SK-N-MC (cell line): ENCODE measurements at regions not wholly inside any gene's neighbourhood (a gene's known extent, or its start where the extent isn't known, plus 50 kb on each side); places are given as distances from the start of the nearest gene placed in this dataset.

Source experiments
- DNase-seq: peaks from one replicate; pipeline ENCODE4 v3.0.0-alpha.2; 2011; ENCODE audit warnings: low read depth, low spot score
- H3K27ac ChIP-seq: fragments of 200-600 bp; sonication (generic); 2 replicates; pipeline ENCODE4 v1.5.1; 2016; ENCODE audit warnings: mixed run types
- H3K36me3 ChIP-seq: fragments of 200-600 bp; sonication (generic); 2 replicates; pipeline ENCODE4 v1.6.1; 2017; ENCODE audit warnings: antibody characterized with exemption, low read length, mixed read lengths; ENCODE audit not compliant: insufficient read depth
- H3K4me3 ChIP-seq: fragments of 200-600 bp; sonication (generic); 2 replicates; pipeline ENCODE4 v1.5.1; 2016
- H3K9ac ChIP-seq: fragments of 200-600 bp; sonication (generic); 2 replicates; pipeline ENCODE4 v1.8.0; 2017; ENCODE audit warnings: mixed run types, mixed read lengths; ENCODE audit not compliant: insufficient read length
- H3K9me3 ChIP-seq: fragments of 200-600 bp; sonication (generic); 2 replicates; pipeline ENCODE4 v1.6.1; 2017; ENCODE audit warnings: low read depth, mild to moderate bottlenecking, antibody characterized with exemption, low read length, moderate library complexity, mixed read lengths
- EZH2 ChIP-seq: fragments of 200-600 bp; sonication (generic); IDR thresholded peaks from one replicate; pipeline ENCODE4 v1.6.1; 2017; ENCODE audit warnings: antibody characterized with exemption
- FOXP2 ChIP-seq: optimal IDR thresholded peaks from 2 replicates; pipeline ENCODE3; 2011; ENCODE audit warnings: mild to moderate bottlenecking, moderate library complexity; ENCODE audit not compliant: insufficient read depth; ENCODE audit errors: extremely low read length, control extremely low read depth
- POLR2AphosphoS5 ChIP-seq: IDR thresholded peaks from 2 replicates; pipeline ENCODE4 v1.6.1; 2012; ENCODE audit warnings: mild to moderate bottlenecking, low read depth, low read length, borderline replicate concordance

- Histone ChIP-seq H3K4me3 (no peak overlapping the region), H3K36me3 (no peaks in the 10 kb centered on the region), H3K9ac (no peak overlapping the region), H3K9me3 (no peaks in the 10 kb centered on the region), H3K27ac (no peak overlapping the region)
- DNase-seq = no peak
- TF ChIP-seq EZH2 (no peak), POLR2AphosphoS5 (no peak), FOXP2 (no peak)
Measured at GRCh38 chr5:126309860-126310259, 113.3 kb upstream of the GRAMD2B start.

- H3K9me3 ChIP-seq = no peaks in the 10 kb centered on the region
- no peak for TF ChIP-seq EZH2
- TF ChIP-seq POLR2AphosphoS5 = no peak
- TF ChIP-seq FOXP2 = no peak
Measured at GRCh38 chr5:126311766-126312165, 111.4 kb upstream of the GRAMD2B start.

GRCh38 chr5:126315341-126315740, 107.9 kb upstream of the GRAMD2B start:
- TF ChIP-seq EZH2 (no peak), FOXP2 (no peak), POLR2AphosphoS5 (no peak)
- no peaks in the 10 kb centered on the region for H3K36me3 ChIP-seq

More at GRCh38 chr5:126311766-126312165, 111.4 kb upstream of the GRAMD2B start:
- Histone ChIP-seq H3K9ac (no peak overlapping the region), H3K36me3 (no peaks in the 10 kb centered on the region), H3K27ac (no peak overlapping the region), H3K4me3 (no peak overlapping the region)
- no peak for DNase-seq

GRCh38 chr5:126332326-126332725, 90.9 kb upstream of the GRAMD2B start:
- Histone ChIP-seq H3K27ac (no peak overlapping the region), H3K9ac (no peak overlapping the region), H3K4me3 (no peak overlapping the region), H3K36me3 (no peaks in the 10 kb centered on the region), H3K9me3 (no peaks in the 10 kb centered on the region)
- TF ChIP-seq POLR2AphosphoS5 (no peak), EZH2 (no peak), FOXP2 (no peak)
- no peak for DNase-seq

More at GRCh38 chr5:126315341-126315740, 107.9 kb upstream of the GRAMD2B start:
- no peak overlapping the region for H3K27ac ChIP-seq
- no peak overlapping the region for H3K9ac ChIP-seq
- DNase-seq = no peak
- H3K9me3 ChIP-seq = no peaks in the 10 kb centered on the region
- H3K4me3 ChIP-seq = no peak overlapping the region

GRCh38 chr5:126334760-126335159, 88.4 kb upstream of the GRAMD2B start:
- no peak for DNase-seq
- no peak overlapping the region for H3K27ac ChIP-seq
- H3K36me3 ChIP-seq = no peaks in the 10 kb centered on the region
- H3K4me3 ChIP-seq = no peak overlapping the region
- H3K9ac ChIP-seq = no peak overlapping the region
- TF ChIP-seq POLR2AphosphoS5 (no peak), FOXP2 (no peak), EZH2 (no peak)
- no peaks in the 10 kb centered on the region for H3K9me3 ChIP-seq

- Histone ChIP-seq H3K9me3 (no peaks in the 10 kb centered on the region), H3K36me3 (no peaks in the 10 kb centered on the region), H3K27ac (peak overlapping the region; percentile 29; the same call in 1 of the 2 replicates), H3K9ac (no peak overlapping the region), H3K4me3 (peak overlapping the region; percentile 54)
- TF ChIP-seq FOXP2 (peak; percentile 38), POLR2AphosphoS5 (no peak; the same call in 1 of the 2 replicates)
- peak; percentile 37 for DNase-seq
Measured at GRCh38 chr5:126335886-126336285, 87.3 kb upstream of the GRAMD2B start.

GRCh38 chr5:126338635-126339034, 84.6 kb upstream of the GRAMD2B start:
- Histone ChIP-seq H3K9ac (peak overlapping the region; percentile 21), H3K4me3 (peak overlapping the region; percentile 43; the same call in 1 of the 2 replicates), H3K36me3 (no peaks in the 10 kb centered on the region), H3K9me3 (no peaks in the 10 kb centered on the region), H3K27ac (no peak overlapping the region)
- TF ChIP-seq EZH2 = no peak
- no peak for TF ChIP-seq FOXP2
- no peak for TF ChIP-seq POLR2AphosphoS5
- DNase-seq = no peak

GRCh38 chr5:126339215-126339805, 83.9 kb upstream of the GRAMD2B start:
- Histone ChIP-seq H3K9ac (peak overlapping the region; percentile 21), H3K36me3 (no peaks in the 10 kb centered on the region), H3K9me3 (no peaks in the 10 kb centered on the region), H3K4me3 (peak overlapping the region; percentile 43; the same call in 1 of the 2 replicates), H3K27ac (no peak overlapping the region)
- TF ChIP-seq POLR2AphosphoS5 (no peak), EZH2 (no peak)
- peak; percentile 71 for DNase-seq
